Astrocyte (in vitro differentiated cells and primary cell): ENCODE measurements at regions not wholly inside any gene's neighbourhood (a gene's known extent, or its start where the extent isn't known, plus 50 kb on each side); places are given as distances from the start of the nearest gene placed in this dataset.

Experiments used
- DNase-seq: peaks from one replicate; pipeline ENCODE4 v3.0.0-alpha.2; 2010; ENCODE audit warnings: low read depth
- FAIRE-seq: peaks from 2 replicates; lab custom pipeline; 2011; peaks lifted over from hg19 to GRCh38; lab: Jason Lieb, UNC
- H2AFZ ChIP-seq: 2 replicates; pipeline ENCODE4 v1.6.0; 2012; ENCODE audit warnings: low read depth, low read length, inconsistent platforms
- H3K27ac ChIP-seq: 2 replicates; pipeline ENCODE4 v1.5.1; 2011; ENCODE audit warnings: low read depth, low read length, inconsistent platforms
- H3K27me3 ChIP-seq: 2 replicates; pipeline ENCODE4 v1.6.0; 2011; ENCODE audit warnings: low read length, inconsistent platforms; ENCODE audit not compliant: insufficient read depth
- H3K36me3 ChIP-seq: 2 replicates; pipeline ENCODE4 v1.5.1; 2011; ENCODE audit warnings: low read length, inconsistent platforms; ENCODE audit not compliant: insufficient read depth
- H3K4me1 ChIP-seq: 2 replicates; pipeline ENCODE4 v1.5.1; 2011; ENCODE audit warnings: low read length, inconsistent platforms; ENCODE audit not compliant: insufficient read depth
- H3K4me2 ChIP-seq: 2 replicates; pipeline ENCODE4 v1.6.0; 2012; ENCODE audit warnings: low read length, inconsistent platforms
- H3K4me3 ChIP-seq: 2 replicates; pipeline ENCODE4 v1.5.1; 2011; ENCODE audit warnings: low read depth, mild to moderate bottlenecking, low read length, inconsistent platforms; ENCODE audit not compliant: insufficient read depth
- H3K79me2 ChIP-seq: 2 replicates; pipeline ENCODE4 v1.6.0; 2012; ENCODE audit warnings: mild to moderate bottlenecking, low read length, inconsistent platforms; ENCODE audit not compliant: insufficient read depth
- H3K9ac ChIP-seq: 2 replicates; pipeline ENCODE4 v1.6.0; 2012; ENCODE audit warnings: mild to moderate bottlenecking, low read length, inconsistent platforms
- H3K9me3 ChIP-seq: 2 replicates; pipeline ENCODE4 v1.5.1; 2012; ENCODE audit warnings: low read depth, mild to moderate bottlenecking, low read length, inconsistent platforms; ENCODE audit not compliant: insufficient read depth
- H4K20me1 ChIP-seq: 2 replicates; pipeline ENCODE4 v1.6.0; 2012; ENCODE audit warnings: low read length, inconsistent platforms; ENCODE audit not compliant: insufficient read depth
- H3K27ac Mint-ChIP-seq: one replicate; pipeline ENCODE4 v1.8.0; 2021; ENCODE audit warnings: mild to moderate bottlenecking, mixed read lengths; ENCODE audit not compliant: unreplicated experiment
- H3K27me3 Mint-ChIP-seq: one replicate; pipeline ENCODE4 v1.8.0; 2021; ENCODE audit warnings: low read depth, mixed read lengths; ENCODE audit not compliant: unreplicated experiment
- H3K36me3 Mint-ChIP-seq: one replicate; pipeline ENCODE4 v1.8.0; 2021; ENCODE audit warnings: low read depth, mixed read lengths; ENCODE audit not compliant: unreplicated experiment
- H3K4me1 Mint-ChIP-seq: one replicate; pipeline ENCODE4 v1.8.0; 2021; ENCODE audit warnings: low read depth, mixed read lengths; ENCODE audit not compliant: unreplicated experiment
- H3K4me3 Mint-ChIP-seq: one replicate; pipeline ENCODE4 v1.8.0; 2021; ENCODE audit warnings: mild to moderate bottlenecking, moderate library complexity, mixed read lengths; ENCODE audit not compliant: unreplicated experiment
- H3K9me3 Mint-ChIP-seq: one replicate; pipeline ENCODE4 v1.8.0; 2021; ENCODE audit warnings: mild to moderate bottlenecking, mixed read lengths; ENCODE audit not compliant: unreplicated experiment
- EZH2 ChIP-seq: IDR thresholded peaks from 2 replicates; pipeline ENCODE4 v1.6.1; 2012; ENCODE audit warnings: mild to moderate bottlenecking, low read length, inconsistent platforms; ENCODE audit not compliant: insufficient read depth
- TF ChIP-seq, protein P1 (sequence below): IDR thresholded peaks from 2 replicates; pipeline ENCODE4 v1.5.1; 2011; ENCODE audit warnings: low read depth, mild to moderate bottlenecking, inconsistent platforms, low read length, moderate library complexity; ENCODE audit not compliant: insufficient read depth

DNA sequence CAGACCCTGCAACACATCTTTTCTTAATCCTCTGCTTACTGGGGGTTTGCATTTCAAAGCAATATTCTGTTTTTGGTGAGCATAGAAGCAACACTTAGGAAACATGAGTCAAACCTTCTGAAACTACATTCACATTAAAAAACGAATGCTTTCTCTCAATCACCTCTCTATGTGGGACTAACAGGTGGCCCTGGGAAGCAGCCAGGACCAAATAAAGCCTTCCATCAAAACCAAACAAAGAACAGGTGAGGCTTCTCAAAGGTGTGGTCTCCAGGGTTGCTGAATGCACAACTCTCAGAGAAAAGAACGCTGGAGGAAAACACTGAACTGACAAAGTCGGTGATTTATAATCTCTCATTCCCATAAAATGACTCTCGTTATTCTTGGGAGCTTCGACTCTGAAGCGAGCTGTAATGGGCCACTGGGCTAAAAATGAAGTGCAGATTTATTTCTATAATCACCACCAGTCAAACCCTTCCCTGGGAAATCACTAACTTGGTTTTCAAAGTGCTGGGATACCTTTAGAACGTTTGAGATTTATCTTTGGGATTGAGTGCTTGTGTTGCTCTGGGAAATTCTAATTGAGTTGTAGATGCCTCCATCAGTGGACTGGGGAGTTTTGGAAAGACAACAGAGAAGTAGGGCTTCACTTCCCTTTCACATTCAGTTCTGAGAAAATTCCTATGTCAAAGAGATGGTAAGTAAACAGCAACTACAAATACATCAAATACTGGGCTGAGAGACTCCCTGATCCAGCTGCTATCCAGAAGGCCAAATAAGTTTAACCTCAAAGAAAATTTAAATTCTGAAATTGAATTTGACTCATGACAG lies 262.0 kb upstream of the TMPO start:
- no peaks in the 10 kb centered on the region for H3K4me1 ChIP-seq
- H3K4me3 ChIP-seq: no peak overlapping the region
- no peaks in the 10 kb centered on the region for H3K36me3 ChIP-seq
- H3K4me2 ChIP-seq: no peak overlapping the region
- no peak overlapping the region for H3K4me3 Mint-ChIP-seq
- H3K27ac Mint-ChIP-seq: no peak overlapping the region
- H3K27me3 Mint-ChIP-seq: no peaks in the 10 kb centered on the region
- no peaks in the 10 kb centered on the region for H3K36me3 Mint-ChIP-seq
- H3K9ac ChIP-seq: no peak overlapping the region
- no peak for DNase-seq
- H3K79me2 ChIP-seq: no peaks in the 10 kb centered on the region
- no peaks in the 10 kb centered on the region for H4K20me1 ChIP-seq
- TF ChIP-seq EZH2: no peak
- TF ChIP-seq, protein P1, sequence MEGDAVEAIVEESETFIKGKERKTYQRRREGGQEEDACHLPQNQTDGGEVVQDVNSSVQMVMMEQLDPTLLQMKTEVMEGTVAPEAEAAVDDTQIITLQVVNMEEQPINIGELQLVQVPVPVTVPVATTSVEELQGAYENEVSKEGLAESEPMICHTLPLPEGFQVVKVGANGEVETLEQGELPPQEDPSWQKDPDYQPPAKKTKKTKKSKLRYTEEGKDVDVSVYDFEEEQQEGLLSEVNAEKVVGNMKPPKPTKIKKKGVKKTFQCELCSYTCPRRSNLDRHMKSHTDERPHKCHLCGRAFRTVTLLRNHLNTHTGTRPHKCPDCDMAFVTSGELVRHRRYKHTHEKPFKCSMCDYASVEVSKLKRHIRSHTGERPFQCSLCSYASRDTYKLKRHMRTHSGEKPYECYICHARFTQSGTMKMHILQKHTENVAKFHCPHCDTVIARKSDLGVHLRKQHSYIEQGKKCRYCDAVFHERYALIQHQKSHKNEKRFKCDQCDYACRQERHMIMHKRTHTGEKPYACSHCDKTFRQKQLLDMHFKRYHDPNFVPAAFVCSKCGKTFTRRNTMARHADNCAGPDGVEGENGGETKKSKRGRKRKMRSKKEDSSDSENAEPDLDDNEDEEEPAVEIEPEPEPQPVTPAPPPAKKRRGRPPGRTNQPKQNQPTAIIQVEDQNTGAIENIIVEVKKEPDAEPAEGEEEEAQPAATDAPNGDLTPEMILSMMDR: no peak
- no peak for FAIRE-seq
- no peak overlapping the region for H3K27ac ChIP-seq
- no peaks in the 10 kb centered on the region for H3K9me3 ChIP-seq
- H3K4me1 Mint-ChIP-seq: no peaks in the 10 kb centered on the region
- H2AFZ ChIP-seq: no peak overlapping the region
- no peaks in the 10 kb centered on the region for H3K27me3 ChIP-seq
- no peaks in the 10 kb centered on the region for H3K9me3 Mint-ChIP-seq

DNA sequence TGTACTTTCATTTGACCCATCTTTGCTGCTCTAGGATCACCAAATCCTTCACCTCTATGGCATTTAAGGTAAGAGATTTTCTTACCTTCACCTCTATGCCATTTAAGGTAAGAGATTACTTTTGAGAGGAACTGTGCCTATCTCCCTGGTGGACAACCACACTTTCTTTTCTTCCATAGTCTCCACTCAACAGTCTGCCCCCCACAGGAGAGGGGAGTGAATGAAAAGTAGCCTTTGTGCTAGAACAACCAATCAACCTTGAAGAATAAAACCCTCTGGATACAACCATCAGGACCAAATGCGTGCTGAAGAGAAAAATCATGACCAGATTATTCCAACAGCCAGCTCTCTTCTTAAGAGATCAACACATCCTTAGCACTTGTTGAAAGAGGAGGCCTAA lies 258.6 kb upstream of the TMPO start:
- Histone ChIP-seq H3K27me3 (no peaks in the 10 kb centered on the region), H2AFZ (no peak overlapping the region), H3K9me3 (no peaks in the 10 kb centered on the region), H3K36me3 (no peaks in the 10 kb centered on the region), H3K9ac (no peak overlapping the region), H3K79me2 (no peaks in the 10 kb centered on the region), H3K4me3 (no peak overlapping the region), H3K4me2 (no peak overlapping the region), H3K27ac (no peak overlapping the region), H4K20me1 (no peaks in the 10 kb centered on the region), H3K4me1 (no peaks in the 10 kb centered on the region)
- no peak for TF ChIP-seq EZH2
- TF ChIP-seq, protein P1: no peak
- Mint-ChIP-seq H3K27me3 (no peaks in the 10 kb centered on the region), H3K36me3 (no peaks in the 10 kb centered on the region), H3K9me3 (no peaks in the 10 kb centered on the region), H3K27ac (no peak overlapping the region), H3K4me1 (no peaks in the 10 kb centered on the region), H3K4me3 (no peak overlapping the region)
- FAIRE-seq (no peak), DNase-seq (no peak)

DNA sequence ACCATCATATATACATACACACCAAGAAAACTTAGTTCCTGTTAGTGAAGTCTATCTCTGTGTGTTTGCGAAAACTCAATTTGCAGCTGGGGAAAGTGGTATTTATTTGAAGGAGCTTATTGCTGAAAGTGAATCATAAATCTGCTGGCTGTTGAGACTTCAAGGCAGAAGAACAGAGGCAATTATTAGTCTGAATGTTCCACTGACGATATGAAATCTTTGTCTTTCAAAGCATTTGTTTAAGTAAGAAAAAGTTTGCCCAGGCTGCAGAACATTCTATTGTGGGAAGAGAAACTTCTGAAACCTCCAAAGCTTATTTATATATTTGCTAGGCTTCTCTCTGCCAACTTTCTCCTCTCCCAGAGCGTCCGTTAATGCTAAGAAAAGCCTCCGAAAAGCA lies 255.7 kb upstream of the TMPO start:
- TF ChIP-seq EZH2: no peak
- TF ChIP-seq, protein P1: no peak
- Histone ChIP-seq H3K4me1 (no peaks in the 10 kb centered on the region), H3K79me2 (no peaks in the 10 kb centered on the region), H3K4me3 (no peak overlapping the region), H3K9ac (no peak overlapping the region), H2AFZ (no peak overlapping the region), H3K9me3 (no peaks in the 10 kb centered on the region), H3K36me3 (no peaks in the 10 kb centered on the region), H3K27me3 (no peaks in the 10 kb centered on the region), H3K4me2 (no peak overlapping the region), H4K20me1 (no peaks in the 10 kb centered on the region), H3K27ac (no peak overlapping the region)
- DNase-seq (no peak), FAIRE-seq (no peak)
- Mint-ChIP-seq H3K4me1 (peaks cover 7% of the 10 kb centered on the region), H3K27ac (no peak overlapping the region), H3K9me3 (no peaks in the 10 kb centered on the region), H3K4me3 (no peak overlapping the region), H3K36me3 (no peaks in the 10 kb centered on the region), H3K27me3 (no peaks in the 10 kb centered on the region)
